CD4-positive, alpha-beta T cell (primary cell): ENCODE measurements at regions not wholly inside any gene's neighbourhood (a gene's known extent, or its start where the extent isn't known, plus 50 kb on each side); places are given as distances from the start of the nearest gene placed in this dataset.

ENCODE experiments used
- ATAC-seq: fragments of 200-7000 bp; cut with Tn5 transposase; one replicate; pipeline ENCODE4 v1.10.0; 2022; ENCODE audit warnings: mild to moderate bottlenecking; ENCODE audit not compliant: poor library complexity
- CTCF ChIA-PET: fragments of 350-600 bp; sonication (Branson Sonifier 250); formaldehyde crosslinking; loops from one replicate; lab custom pipeline; 2021; ENCODE audit warnings: antibody characterized with exemption, inconsistent platforms; lab: Charles Lee
- POLR2A ChIA-PET: fragments of 350-600 bp; sonication (Branson Sonifier 250); formaldehyde crosslinking; loops from one replicate; lab custom pipeline; 2021; ENCODE audit warnings: antibody characterized with exemption, inconsistent platforms; lab: Charles Lee
- DNase-seq, 14 experiments: peaks; one replicate each; pipeline ENCODE4 v3.0.0-alpha.2; 2013 to 2020; ENCODE audit warnings: mixed read lengths in 2 of 14
- H3K27ac ChIP-seq, 2 donors: one replicate each; pipeline versions ENCODE4 v1.5.1 to v1.7.0; 2013; ENCODE audit warnings: low read length in 2 of 2, low read depth in 1 of 2, mild to moderate bottlenecking in 1 of 2
- H3K27me3 ChIP-seq, 2 experiments: 1 replicate in 1 of 2; 2 replicates in 1 of 2; pipeline versions ENCODE4 v1.6.1 to v1.7.0; 2013; ENCODE audit warnings: low read length in 2 of 2, control low read depth in 1 of 2, mild to moderate bottlenecking in 1 of 2, moderate library complexity in 1 of 2; ENCODE audit not compliant: insufficient read depth in 2 of 2, control insufficient read depth in 1 of 2
- H3K36me3 ChIP-seq: one replicate; pipeline ENCODE4 v1.6.1; 2013; ENCODE audit warnings: low read length, control low read depth; ENCODE audit not compliant: insufficient read depth
- H3K4me1 ChIP-seq: one replicate; pipeline ENCODE4 v1.6.1; 2013; ENCODE audit warnings: low read length, control low read depth; ENCODE audit not compliant: insufficient read depth
- H3K4me3 ChIP-seq: one replicate; pipeline ENCODE4 v1.5.1; 2013; ENCODE audit warnings: mild to moderate bottlenecking, low read length, moderate library complexity
- H3K9me3 ChIP-seq, 2 experiments: 1 replicate in 1 of 2; 2 replicates in 1 of 2; pipeline versions ENCODE4 v1.6.1 to v1.7.0; 2013; ENCODE audit warnings: low read length in 2 of 2, mild to moderate bottlenecking in 2 of 2, control low read depth in 1 of 2, moderate library complexity in 1 of 2; ENCODE audit not compliant: control insufficient read depth in 1 of 2, insufficient read depth in 1 of 2
- H3K27ac Mint-ChIP-seq: one replicate; pipeline ENCODE4 v1.8.0; 2020; ENCODE audit warnings: mixed read lengths
- H3K27me3 Mint-ChIP-seq: one replicate; pipeline ENCODE4 v1.8.0; 2021; ENCODE audit warnings: mixed read lengths
- H3K36me3 Mint-ChIP-seq: one replicate; pipeline ENCODE4 v1.8.0; 2021; ENCODE audit warnings: low read depth, mixed read lengths
- H3K4me1 Mint-ChIP-seq: one replicate; pipeline ENCODE4 v1.8.0; 2021; ENCODE audit warnings: low read depth, mixed read lengths
- H3K4me3 Mint-ChIP-seq: one replicate; pipeline ENCODE4 v1.8.0; 2020; ENCODE audit warnings: mild to moderate bottlenecking, mixed read lengths
- H3K9me3 Mint-ChIP-seq: one replicate; pipeline ENCODE4 v1.8.0; 2020; ENCODE audit warnings: mixed read lengths
- CTCF ChIP-seq: fragments of 200-600 bp; IDR thresholded peaks from one replicate; pipeline ENCODE4 v1.8.0; 2022; ENCODE audit warnings: antibody characterized with exemption, mild to moderate bottlenecking
- intact Hi-C, 2 experiments: fragments of 100-400 bp; cut with DNase I in 1 of 2; cut with micrococcal nuclease in 1 of 2; formaldehyde crosslinking; loops; one replicate each; pipeline versions ENCODE4 v1.15.1 to v1.9.0; 2023 to 2025; cut with DNase I, micrococcal nuclease

- no peak for TF ChIP-seq CTCF
- DNase-seq (no peak), ATAC-seq (no peak)
- no peak overlapping the region for H3K27ac Mint-ChIP-seq
- POLR2A ChIA-PET, result no interaction called here
- CTCF ChIA-PET, result no interaction called here
- intact Hi-C loops, result no loop called here
- no peaks in the 10 kb centered on the region for H3K36me3 Mint-ChIP-seq
- H3K27me3 Mint-ChIP-seq, result peaks cover 2% of the 10 kb centered on the region
- H3K36me3 ChIP-seq, result no peaks in the 10 kb centered on the region
- peaks cover 4% of the 10 kb centered on the region for H3K9me3 Mint-ChIP-seq
- no peak overlapping the region for H3K4me3 ChIP-seq
- H3K27me3 ChIP-seq, result peaks cover 0 to 2% of the 10 kb centered on the region in 2 experiments
- H3K9me3 ChIP-seq, result peaks cover 0 to 16% of the 10 kb centered on the region in 2 experiments
- no peak overlapping the region for H3K27ac ChIP-seq
- no peak overlapping the region for H3K4me3 Mint-ChIP-seq
- no peaks in the 10 kb centered on the region for H3K4me1 Mint-ChIP-seq
- no peaks in the 10 kb centered on the region for H3K4me1 ChIP-seq
Observed at GRCh38 chr22:47231759-47232158, 469.3 kb downstream of the TBC1D22A start.

- Histone ChIP-seq H3K9me3 (peaks cover 0 to 19% of the 10 kb centered on the region in 2 experiments), H3K27me3 (peaks cover 0 to 2% of the 10 kb centered on the region in 2 experiments), H3K4me1 (no peaks in the 10 kb centered on the region), H3K27ac (no peak overlapping the region), H3K4me3 (no peak overlapping the region), H3K36me3 (no peaks in the 10 kb centered on the region)
- H3K27me3 Mint-ChIP-seq, result peaks cover 4% of the 10 kb centered on the region
- ChIA-PET POLR2A (no interaction called here), CTCF (no interaction called here)
- H3K9me3 Mint-ChIP-seq, result peaks cover 4% of the 10 kb centered on the region
- DNase-seq (no peak), ATAC-seq (no peak)
- intact Hi-C loops, result no loop called here
- no peak for TF ChIP-seq CTCF
- H3K4me1 Mint-ChIP-seq, result no peaks in the 10 kb centered on the region
- no peak overlapping the region for H3K27ac Mint-ChIP-seq
- H3K4me3 Mint-ChIP-seq, result no peak overlapping the region
- H3K36me3 Mint-ChIP-seq, result no peaks in the 10 kb centered on the region
Observed at GRCh38 chr22:47230741-47231140, 468.3 kb downstream of the TBC1D22A start.

GRCh38 chr22:47230251-47230650 is 467.8 kb downstream of the TBC1D22A start:
- Histone ChIP-seq H3K9me3 (peaks cover 0 to 19% of the 10 kb centered on the region in 2 experiments), H3K4me3 (no peak overlapping the region), H3K4me1 (no peaks in the 10 kb centered on the region), H3K27ac (no peak overlapping the region), H3K36me3 (no peaks in the 10 kb centered on the region), H3K27me3 (peaks cover 0 to 2% of the 10 kb centered on the region in 2 experiments)
- DNase-seq (no peak), ATAC-seq (no peak)
- CTCF ChIA-PET, result no interaction called here
- H3K4me3 Mint-ChIP-seq, result no peak overlapping the region
- no peaks in the 10 kb centered on the region for H3K4me1 Mint-ChIP-seq
- POLR2A ChIA-PET, result no interaction called here
- peaks cover 4% of the 10 kb centered on the region for H3K9me3 Mint-ChIP-seq
- H3K27ac Mint-ChIP-seq, result no peak overlapping the region
- H3K27me3 Mint-ChIP-seq, result peaks cover 4% of the 10 kb centered on the region
- no peaks in the 10 kb centered on the region for H3K36me3 Mint-ChIP-seq
- intact Hi-C loops, result no loop called here
- TF ChIP-seq CTCF, result no peak
